ENCODE measurements at regions not wholly inside any gene's neighbourhood (a gene's known extent, or its start where the extent isn't known, plus 50 kb on each side); places are given as distances from the start of the nearest gene placed in this dataset.

DNA sequence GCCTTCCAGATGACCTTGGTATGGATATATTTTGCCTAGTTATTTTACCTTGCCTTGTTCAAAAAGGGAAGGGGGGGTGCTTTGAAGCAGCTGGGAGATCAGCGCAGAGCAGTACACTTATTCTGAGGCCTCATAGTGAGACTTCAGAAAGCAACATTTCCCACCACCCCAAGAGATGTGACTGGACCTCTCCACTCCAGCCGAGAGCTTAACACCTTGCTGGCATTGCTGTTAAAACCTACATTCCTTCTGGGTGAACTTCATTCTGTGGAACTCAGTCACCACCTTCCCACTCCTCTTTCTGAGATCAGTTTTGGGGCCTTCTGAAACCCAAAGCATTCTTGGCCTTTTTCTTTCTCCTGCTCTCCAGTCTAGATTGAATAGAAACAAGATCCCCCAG, 148.7 kb downstream of the BARHL2 start:
- Histone ChIP-seq H3K36me3 (ENCODE audit: insufficient read depth in 1 of 2, low read depth in 1 of 2) (no peaks in the 10 kb centered on the region), H3K27ac (no peak overlapping the region), H3K4me3 (no peak overlapping the region), H3K27me3 (ENCODE audit: insufficient read depth in 3 of 3, low read length in 2 of 3) (peaks cover 0 to 2% (median 0%) of the 10 kb centered on the region in 3 donors), H3K9me3 (no peaks in the 10 kb centered on the region), H3K4me1 (no peaks in the 10 kb centered on the region)
- no peak for DNase-seq
- intact Hi-C loops (cut with DNase I), result no loop called here
- ATAC-seq, result no peak
- TF ChIP-seq, protein P1, sequence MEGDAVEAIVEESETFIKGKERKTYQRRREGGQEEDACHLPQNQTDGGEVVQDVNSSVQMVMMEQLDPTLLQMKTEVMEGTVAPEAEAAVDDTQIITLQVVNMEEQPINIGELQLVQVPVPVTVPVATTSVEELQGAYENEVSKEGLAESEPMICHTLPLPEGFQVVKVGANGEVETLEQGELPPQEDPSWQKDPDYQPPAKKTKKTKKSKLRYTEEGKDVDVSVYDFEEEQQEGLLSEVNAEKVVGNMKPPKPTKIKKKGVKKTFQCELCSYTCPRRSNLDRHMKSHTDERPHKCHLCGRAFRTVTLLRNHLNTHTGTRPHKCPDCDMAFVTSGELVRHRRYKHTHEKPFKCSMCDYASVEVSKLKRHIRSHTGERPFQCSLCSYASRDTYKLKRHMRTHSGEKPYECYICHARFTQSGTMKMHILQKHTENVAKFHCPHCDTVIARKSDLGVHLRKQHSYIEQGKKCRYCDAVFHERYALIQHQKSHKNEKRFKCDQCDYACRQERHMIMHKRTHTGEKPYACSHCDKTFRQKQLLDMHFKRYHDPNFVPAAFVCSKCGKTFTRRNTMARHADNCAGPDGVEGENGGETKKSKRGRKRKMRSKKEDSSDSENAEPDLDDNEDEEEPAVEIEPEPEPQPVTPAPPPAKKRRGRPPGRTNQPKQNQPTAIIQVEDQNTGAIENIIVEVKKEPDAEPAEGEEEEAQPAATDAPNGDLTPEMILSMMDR (IDR thresholded peaks at IDR 0.05), result no peak
- 80 to 90% (median 88%) methylated on average over 2 of the region's 2 CpGs for WGBS, 3 donors

DNA sequence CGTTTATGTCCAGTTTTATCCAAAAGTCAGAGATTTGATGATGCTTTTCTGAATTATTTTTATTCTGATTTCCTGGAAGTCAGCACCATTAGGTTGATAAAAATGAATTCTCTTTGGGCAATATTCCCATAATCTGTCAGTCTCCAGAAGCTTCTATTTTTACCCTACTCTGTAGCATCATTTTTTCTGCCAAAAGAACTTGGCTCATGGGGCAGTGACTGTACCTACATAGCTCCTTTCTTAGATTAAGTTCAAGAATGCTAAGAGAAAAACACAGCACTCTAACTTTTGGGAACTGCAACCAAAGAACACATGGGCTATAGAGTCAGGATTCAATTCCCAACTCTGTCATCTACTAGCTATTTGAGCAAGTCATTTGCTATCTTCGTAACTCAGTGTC, 152.9 kb downstream of the BARHL2 start:
- no peaks in the 10 kb centered on the region for H3K9me3 ChIP-seq
- no peaks in the 10 kb centered on the region for H3K4me1 ChIP-seq
- WGBS, 3 donors, result 67 to 73% (median 73%) methylated on average over 2 of the region's 2 CpGs
- intact Hi-C loops (cut with DNase I), result no loop called here
- DNase-seq (no peak), ATAC-seq (no peak)
- TF ChIP-seq, protein P1 (IDR thresholded peaks at IDR 0.05), result no peak
- no peak overlapping the region for H3K27ac ChIP-seq
- H3K27me3 ChIP-seq (ENCODE audit: insufficient read depth in 3 of 3, low read length in 2 of 3), result peaks cover 0 to 3% (median 2%) of the 10 kb centered on the region in 3 donors
- H3K4me3 ChIP-seq, result no peak overlapping the region
- no peaks in the 10 kb centered on the region for H3K36me3 ChIP-seq (ENCODE audit: insufficient read depth in 1 of 2, low read depth in 1 of 2)

DNA sequence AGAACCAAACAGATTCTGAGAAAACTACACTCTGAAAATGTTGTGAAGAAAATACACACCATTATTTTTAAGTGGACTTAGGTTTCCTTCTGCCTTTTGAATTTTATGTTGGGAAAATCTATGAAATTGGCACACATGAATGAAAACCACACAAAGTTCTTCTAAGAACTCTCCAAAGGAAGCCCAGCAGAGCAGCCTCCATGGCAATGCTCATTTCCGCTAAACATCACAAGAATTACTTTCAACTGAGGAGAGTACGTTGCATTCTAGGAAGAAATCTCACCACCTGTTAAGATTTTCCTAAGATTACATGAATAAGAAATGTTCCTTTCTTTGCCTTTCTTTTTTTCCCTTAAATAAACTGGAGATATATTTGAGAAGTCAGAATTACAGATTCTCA, 154.2 kb downstream of the BARHL2 start:
- TF ChIP-seq, protein P1 (IDR thresholded peaks at IDR 0.05), result no peak
- H3K27me3 ChIP-seq (ENCODE audit: insufficient read depth in 3 of 3, low read length in 2 of 3), result peaks cover 0 to 3% (median 2%) of the 10 kb centered on the region in 3 donors
- DNase-seq, result no peak
- no peaks in the 10 kb centered on the region for H3K36me3 ChIP-seq (ENCODE audit: insufficient read depth in 1 of 2, low read depth in 1 of 2)
- intact Hi-C loops (cut with DNase I), result no loop called here
- H3K27ac ChIP-seq, result no peak overlapping the region
- no peak overlapping the region for H3K4me3 ChIP-seq
- no peaks in the 10 kb centered on the region for H3K4me1 ChIP-seq
- no peaks in the 10 kb centered on the region for H3K9me3 ChIP-seq
- no peak for ATAC-seq
- WGBS, 3 donors, result 43 to 63% (median 47%) methylated on average over 2 of the region's 2 CpGs

DNA sequence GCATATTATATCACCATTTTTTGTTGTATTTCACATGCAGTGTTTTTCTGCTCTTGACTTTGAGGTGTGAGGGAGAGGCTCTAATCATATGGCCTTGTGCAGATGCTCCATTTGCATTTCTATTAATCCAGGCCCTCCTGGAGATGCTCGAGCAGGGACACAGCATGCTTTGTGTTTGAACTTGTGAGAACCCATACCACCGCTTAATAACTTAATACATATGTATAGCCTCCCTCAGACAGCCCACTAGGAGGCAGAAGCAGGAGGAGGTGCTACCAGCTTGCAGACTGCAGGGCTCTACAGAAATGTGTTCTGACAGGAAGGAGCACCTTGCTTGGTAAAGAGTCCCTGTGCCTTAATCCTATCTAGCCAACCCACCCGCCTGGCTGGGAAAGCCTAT, 155.2 kb downstream of the BARHL2 start:
- H3K27me3 ChIP-seq (ENCODE audit: insufficient read depth in 3 of 3, low read length in 2 of 3), result peaks cover 0 to 3% (median 2%) of the 10 kb centered on the region in 3 donors
- 42 to 48% (median 47%) methylated on average over 3 of the region's 3 CpGs for WGBS, 3 donors

More for the DNA sequence above, 155.2 kb downstream of the BARHL2 start:
- H3K36me3 ChIP-seq (ENCODE audit: insufficient read depth in 1 of 2, low read depth in 1 of 2), result no peaks in the 10 kb centered on the region
- TF ChIP-seq, protein P1 (IDR thresholded peaks at IDR 0.05), result no peak
- intact Hi-C loops (cut with DNase I), result no loop called here
- ATAC-seq (no peak), DNase-seq (no peak)
- H3K27ac ChIP-seq, result no peak overlapping the region
- no peaks in the 10 kb centered on the region for H3K9me3 ChIP-seq
- no peaks in the 10 kb centered on the region for H3K4me1 ChIP-seq
- H3K4me3 ChIP-seq, result no peak overlapping the region
